GM18861 (cell line): ENCODE measurements at regions not wholly inside any gene's neighbourhood (a gene's known extent, or its start where the extent isn't known, plus 50 kb on each side); places are given as distances from the start of the nearest gene placed in this dataset.
"Not testable (repeated sequence)": the region's sequence is repeated elsewhere in the genome, so short reads cannot be mapped to it uniquely, and the experiment has no call there.

Source experiments
- ATAC-seq: cut with Tn5 transposase; IDR thresholded peaks from one replicate; pipeline ENCODE4 v1.9.1; 2021; ENCODE audit not compliant: unreplicated experiment

GRCh38 chr6:134791243-134791843 is 158.6 kb downstream of the ALDH8A1 start:
- ATAC-seq = not testable (repeated sequence)

GRCh38 chr6:134787261-134787877 is 162.5 kb downstream of the ALDH8A1 start:
- no peak for ATAC-seq

GRCh38 chr6:134784336-134784735 is 165.6 kb downstream of the ALDH8A1 start:
- no peak for ATAC-seq

- ATAC-seq = no peak
These were observed 171.5 kb downstream of the ALDH8A1 start for GRCh38 chr6:134778431-134778830.

DNA sequence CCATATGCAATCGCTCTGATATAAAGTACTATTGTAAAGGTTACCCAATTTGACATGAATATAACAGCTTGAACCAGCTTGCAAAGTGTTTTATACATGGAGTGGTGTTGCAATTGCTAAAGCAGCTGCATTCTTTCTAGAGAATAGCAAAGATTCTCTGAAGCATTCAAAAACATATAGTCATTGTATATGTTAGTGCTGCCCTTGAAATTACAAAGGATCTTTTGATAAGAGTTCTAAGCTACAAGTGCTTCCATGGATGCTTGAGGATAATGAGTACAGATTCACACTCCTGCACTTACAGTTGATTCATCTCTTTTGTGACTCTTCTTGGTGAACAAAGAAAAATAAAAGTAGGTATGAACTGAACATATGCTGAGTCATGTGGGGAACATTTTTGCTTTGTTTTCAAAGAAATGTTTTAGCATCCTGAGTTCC is 175.7 kb downstream of the ALDH8A1 start:
- no peak for ATAC-seq

DNA sequence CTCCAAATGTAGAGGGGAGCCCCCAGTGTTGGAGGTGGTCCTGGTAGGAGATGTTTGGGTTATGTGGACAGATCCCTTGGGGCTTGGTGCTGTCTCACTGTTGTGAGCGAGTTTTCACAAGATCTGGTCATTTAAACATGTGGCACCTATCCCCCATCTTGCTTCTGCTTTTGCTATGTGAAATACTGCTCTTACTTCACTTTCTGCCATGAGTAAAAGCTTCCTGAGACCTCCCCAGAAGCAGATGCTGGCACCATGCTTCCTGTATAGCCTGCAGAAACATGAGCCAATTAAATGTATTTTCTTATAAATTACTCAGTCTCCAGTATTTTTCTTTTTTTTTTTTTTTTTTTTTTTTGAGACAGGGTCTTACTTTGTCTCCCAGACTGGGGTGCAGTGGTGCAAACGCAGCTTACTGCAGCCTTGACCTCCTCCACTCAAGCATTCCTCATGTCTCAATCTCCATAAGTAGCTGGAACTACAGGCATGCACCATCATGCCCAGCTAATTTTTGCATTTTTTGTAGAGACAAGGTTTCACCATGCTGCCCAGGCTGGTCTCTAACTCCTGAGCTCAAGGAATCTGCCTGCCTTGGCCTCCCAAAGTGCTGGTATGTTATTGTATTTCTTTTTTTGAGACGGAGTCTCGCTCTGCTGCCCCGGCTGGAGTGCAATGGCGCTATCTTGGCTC is 177.1 kb downstream of the ALDH8A1 start:
- ATAC-seq = no peak

DNA sequence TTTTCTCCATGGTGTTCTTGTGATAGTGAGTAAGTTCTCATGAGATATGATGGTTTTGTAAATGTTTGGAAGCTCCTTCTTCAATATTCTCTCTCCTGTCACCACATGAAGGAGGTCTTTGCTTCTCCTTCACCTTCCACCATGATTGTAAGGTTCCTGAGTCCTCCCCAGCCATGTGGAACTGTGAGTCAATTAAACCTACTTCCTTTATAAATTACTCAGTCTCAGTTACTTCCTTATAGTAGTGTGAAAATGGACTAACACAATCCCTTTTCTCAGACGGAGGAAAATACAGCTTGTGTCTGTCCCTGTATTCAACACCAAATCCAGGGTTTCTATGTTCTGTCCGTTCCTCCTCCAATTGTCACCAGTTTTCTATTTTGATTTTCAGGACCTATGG is 181.0 kb downstream of the ALDH8A1 start:
- no peak for ATAC-seq

DNA sequence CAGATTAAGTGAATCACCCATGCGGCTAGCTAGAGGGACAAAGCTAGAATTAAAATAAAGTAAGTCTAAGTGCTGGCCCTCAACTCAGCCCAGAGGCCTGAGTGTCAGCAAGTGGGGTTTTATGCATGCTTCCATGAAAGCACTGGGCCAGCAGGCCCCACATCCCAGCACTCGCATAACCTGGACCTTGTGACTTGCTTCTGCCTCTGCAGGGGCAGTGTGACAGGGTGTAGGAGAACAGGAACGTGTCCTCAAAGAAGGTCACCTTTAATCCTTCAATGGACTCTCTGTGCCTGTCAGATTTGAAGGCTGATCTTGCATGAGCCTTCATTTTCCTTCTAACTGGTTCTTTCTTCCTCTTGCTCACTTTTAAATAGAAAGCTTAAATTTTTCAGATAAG is 183.4 kb downstream of the ALDH8A1 start:
- no peak for ATAC-seq

- no peak for ATAC-seq
These were observed 185.2 kb downstream of the ALDH8A1 start for GRCh38 chr6:134764741-134765140.

- ATAC-seq = not testable (repeated sequence)
These were observed 186.3 kb downstream of the ALDH8A1 start for GRCh38 chr6:134763575-134763974.

- ATAC-seq = no peak
These were observed 191.3 kb downstream of the ALDH8A1 start for GRCh38 chr6:134758621-134759020.

- ATAC-seq = no peak
These were observed 192.0 kb downstream of the ALDH8A1 start for GRCh38 chr6:134757911-134758361.

GRCh38 chr6:134756374-134757025 is 193.4 kb downstream of the ALDH8A1 start:
- ATAC-seq = no peak

DNA sequence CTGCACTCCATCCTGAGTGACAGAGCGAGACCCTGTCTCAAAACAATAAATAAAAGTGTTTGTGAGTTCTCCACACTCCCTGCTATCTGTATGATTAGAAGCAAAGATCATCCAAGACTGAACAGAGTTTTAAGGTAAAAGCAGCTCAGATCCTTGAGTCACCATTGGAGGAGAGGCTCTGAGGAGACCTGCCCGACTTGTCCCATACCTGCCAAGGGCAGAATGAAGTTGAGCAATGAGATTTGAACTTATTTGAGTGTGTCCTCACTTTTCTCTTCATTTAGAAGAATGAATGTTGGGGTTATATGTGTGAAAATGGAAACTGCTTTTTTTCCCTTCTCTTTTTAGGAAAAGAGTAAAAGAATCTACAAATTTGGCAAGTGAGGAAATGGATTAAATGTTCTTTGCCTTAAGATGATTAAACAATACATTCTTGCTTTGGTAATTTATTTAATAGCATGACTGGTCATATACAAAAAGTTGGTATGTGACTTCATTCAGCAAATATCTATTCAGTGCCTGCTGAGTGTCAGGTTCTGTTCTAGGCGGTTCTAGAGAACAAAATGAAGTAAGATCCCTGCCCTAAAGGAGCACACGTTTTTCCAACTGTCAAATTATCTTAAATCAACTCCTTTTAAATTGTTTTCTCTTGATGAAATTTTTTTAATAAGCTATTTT is 195.7 kb downstream of the ALDH8A1 start:
- ATAC-seq = no peak

DNA sequence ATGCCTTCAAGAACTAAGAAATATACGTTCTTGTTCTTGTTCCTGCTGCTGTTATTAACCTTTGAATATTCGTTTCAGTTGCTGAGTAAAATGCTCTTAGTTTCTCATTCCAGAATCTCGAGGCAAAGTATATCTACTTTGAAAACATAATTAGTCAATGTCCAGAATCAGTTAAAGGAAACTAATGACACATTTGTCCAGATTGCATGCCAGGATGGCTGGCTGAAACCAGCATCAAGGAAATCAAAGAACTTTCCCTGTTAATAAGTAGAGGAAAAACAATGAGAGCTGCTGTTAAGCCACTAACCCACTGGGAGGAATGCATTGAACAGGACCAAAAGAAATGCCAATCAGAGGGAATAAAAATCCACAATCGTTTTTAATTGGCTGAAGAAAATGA is 196.9 kb downstream of the ALDH8A1 start:
- ATAC-seq = no peak

DNA sequence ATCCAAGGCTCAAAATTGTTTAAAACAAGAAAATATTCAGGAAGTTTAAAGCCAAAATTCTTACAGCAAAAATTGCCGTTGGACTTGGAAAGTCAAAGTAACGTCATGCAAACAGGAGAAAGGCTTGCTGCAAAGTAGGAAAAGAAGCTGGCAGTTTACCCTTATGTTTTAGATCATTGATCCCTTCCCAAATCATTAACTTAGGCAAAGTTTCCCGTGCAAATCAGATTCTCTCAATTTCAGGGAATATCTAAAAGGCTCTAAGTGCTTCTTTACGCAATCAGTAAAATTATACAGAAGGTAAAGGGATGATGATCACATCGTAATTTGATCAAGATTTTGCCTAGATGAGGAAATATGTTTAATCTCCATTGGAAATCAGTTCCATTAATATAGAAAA is 197.5 kb downstream of the ALDH8A1 start:
- ATAC-seq = no peak

DNA sequence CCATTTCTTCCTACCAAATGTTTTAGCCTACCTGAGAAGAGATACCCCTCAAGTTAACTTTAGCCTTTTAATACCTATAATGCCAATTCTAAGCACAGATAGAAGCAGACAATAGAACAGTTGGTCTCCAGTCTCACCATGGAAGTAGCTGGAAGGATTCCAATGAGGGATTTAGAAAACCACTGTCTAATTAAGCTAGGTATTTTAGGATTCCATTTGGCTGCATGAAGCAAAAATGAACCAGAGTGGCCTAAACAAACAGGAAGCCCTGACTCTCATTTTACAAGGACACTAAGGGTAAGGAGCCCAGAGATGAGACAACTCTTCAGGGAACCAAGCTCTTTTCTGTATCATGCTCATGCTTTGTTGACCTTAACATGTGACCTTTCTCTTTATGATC is 199.2 kb downstream of the ALDH8A1 start:
- no peak for ATAC-seq

DNA sequence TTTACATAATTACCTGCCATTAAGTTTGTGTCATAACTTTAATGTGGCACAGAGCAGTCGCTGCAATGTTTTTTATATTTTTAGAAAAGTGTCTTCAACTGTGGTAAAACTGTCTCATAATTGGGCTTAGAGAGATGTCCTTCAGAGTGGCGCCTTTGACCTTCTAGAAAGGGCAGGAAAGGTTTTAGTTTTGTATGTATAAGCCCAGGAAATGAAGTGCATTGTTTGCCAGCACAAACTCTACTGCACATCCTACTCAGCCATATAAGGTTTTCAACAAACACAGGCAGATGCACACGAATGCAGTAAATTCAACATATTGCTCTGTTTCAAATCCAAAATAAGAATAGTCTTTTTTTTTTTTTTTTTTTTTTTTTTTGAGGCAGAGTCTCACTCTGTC is 201.4 kb downstream of the ALDH8A1 start:
- no peak for ATAC-seq

DNA sequence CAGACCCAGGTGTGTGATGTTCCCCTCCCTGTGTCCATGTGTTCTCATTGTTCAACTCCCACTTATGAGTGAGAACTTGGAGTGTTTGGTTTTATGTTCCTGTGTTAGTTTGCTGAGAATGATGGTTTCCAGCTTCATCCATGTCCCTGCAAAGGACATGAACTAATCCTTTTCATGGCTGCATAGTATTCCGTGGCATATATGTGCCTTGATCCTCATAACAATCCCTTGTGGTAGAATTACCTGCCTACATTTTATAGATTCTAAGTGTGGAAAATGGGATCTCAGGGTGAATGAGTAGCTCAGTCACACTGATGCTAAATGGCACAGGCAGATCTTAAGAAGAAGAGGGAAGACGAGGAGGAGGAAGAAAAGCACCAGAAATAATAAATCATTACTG is 202.7 kb downstream of the ALDH8A1 start:
- ATAC-seq = not testable (repeated sequence)

DNA sequence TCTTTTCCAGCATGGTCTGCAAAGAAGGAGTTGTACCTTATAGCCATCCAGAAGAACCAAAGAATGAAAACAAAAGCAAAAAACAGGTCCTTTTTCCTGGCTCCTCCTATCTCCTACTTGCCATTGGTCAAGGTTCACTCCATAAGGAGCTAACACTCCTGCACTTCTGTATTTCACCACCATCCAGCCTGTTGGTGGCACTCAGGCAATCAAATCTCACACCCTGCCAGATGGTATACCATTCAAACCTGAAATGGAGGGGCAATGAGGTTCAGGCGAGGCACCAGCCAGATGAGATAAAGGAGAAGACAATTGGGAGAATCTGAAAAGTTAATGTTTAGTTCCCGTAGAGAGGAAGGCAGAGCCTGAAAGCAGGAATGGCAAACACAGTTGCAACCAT is 203.8 kb downstream of the ALDH8A1 start:
- ATAC-seq = no peak

GRCh38 chr6:134745192-134745591 is 204.7 kb downstream of the ALDH8A1 start:
- not testable (repeated sequence) for ATAC-seq
